Rectal smooth muscle tissue (tissue), 1 donor: ENCODE measurements at regions not wholly inside any gene's neighbourhood (a gene's known extent, or its start where the extent isn't known, plus 50 kb on each side); places are given as distances from the start of the nearest gene placed in this dataset.

ENCODE experiments used
- H3K27ac ChIP-seq: one replicate; pipeline ENCODE4 v1.7.0; 2013; ENCODE audit warnings: low read depth, low read length, inconsistent platforms
- H3K27me3 ChIP-seq: one replicate; pipeline ENCODE4 v1.7.0; 2013; ENCODE audit warnings: low read length; ENCODE audit not compliant: control insufficient read depth, insufficient read depth
- H3K36me3 ChIP-seq: one replicate; pipeline ENCODE4 v1.7.0; 2013; ENCODE audit warnings: low read length; ENCODE audit not compliant: control insufficient read depth, insufficient read depth
- H3K4me1 ChIP-seq: one replicate; pipeline ENCODE4 v1.7.0; 2013; ENCODE audit warnings: low read length; ENCODE audit not compliant: control insufficient read depth, insufficient read depth
- H3K4me3 ChIP-seq: one replicate; pipeline ENCODE4 v1.7.0; 2013; ENCODE audit warnings: low read length
- H3K9ac ChIP-seq: one replicate; pipeline ENCODE4 v1.7.0; 2013; ENCODE audit warnings: low read length

- no peak overlapping the region for H3K4me3 ChIP-seq
- H3K27me3 ChIP-seq: peaks cover 2% of the 10 kb centered on the region
- H3K4me1 ChIP-seq: no peaks in the 10 kb centered on the region
- no peaks in the 10 kb centered on the region for H3K36me3 ChIP-seq
- no peak overlapping the region for H3K9ac ChIP-seq
- H3K27ac ChIP-seq: no peak overlapping the region
Measured at GRCh38 chr22:27673839-27674238, 127.7 kb downstream of the MN1 start.

DNA sequence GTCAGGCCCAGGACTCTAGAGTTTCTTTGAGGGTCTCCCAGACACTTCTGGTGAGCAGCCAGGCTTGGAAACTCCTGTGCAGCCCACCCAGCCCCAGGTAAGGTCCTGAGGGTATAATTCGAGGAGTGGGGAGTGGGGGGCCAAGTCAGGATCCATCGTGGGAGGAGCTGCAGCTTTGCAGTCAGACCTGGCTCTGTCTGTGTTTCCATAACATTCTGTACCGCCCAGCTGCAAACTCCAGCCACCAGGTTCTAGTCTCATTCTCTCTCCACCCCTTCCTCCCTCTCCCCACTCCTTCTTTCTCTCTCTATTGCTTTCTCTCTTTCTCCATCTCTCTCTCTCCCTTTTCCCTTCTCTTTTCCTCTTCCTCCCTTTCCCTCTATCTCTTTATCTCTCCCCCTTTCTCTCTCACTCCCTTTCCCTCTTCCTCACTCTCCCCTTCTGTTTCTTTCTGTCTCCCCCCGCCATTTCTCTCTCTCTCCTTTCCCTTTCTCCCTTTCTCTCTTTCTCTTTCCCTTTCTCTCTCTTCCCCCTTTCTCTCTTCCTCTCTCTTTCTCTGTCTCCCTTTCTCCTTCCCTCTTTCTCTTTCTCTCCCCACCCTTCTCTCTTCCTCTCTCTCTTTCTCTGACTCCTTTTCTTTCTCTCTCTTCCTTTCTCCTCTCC, 127.2 kb downstream of the MN1 start:
- no peaks in the 10 kb centered on the region for H3K4me1 ChIP-seq
- no peak overlapping the region for H3K4me3 ChIP-seq
- H3K36me3 ChIP-seq: no peaks in the 10 kb centered on the region
- H3K27ac ChIP-seq: no peak overlapping the region
- peaks cover 2% of the 10 kb centered on the region for H3K27me3 ChIP-seq
- H3K9ac ChIP-seq: no peak overlapping the region

GRCh38 chr22:27676545-27677213, 124.9 kb downstream of the MN1 start:
- no peak overlapping the region for H3K4me3 ChIP-seq
- H3K9ac ChIP-seq: no peak overlapping the region
- H3K27me3 ChIP-seq: no peaks in the 10 kb centered on the region
- H3K4me1 ChIP-seq: no peaks in the 10 kb centered on the region
- no peaks in the 10 kb centered on the region for H3K36me3 ChIP-seq
- H3K27ac ChIP-seq: no peak overlapping the region

DNA sequence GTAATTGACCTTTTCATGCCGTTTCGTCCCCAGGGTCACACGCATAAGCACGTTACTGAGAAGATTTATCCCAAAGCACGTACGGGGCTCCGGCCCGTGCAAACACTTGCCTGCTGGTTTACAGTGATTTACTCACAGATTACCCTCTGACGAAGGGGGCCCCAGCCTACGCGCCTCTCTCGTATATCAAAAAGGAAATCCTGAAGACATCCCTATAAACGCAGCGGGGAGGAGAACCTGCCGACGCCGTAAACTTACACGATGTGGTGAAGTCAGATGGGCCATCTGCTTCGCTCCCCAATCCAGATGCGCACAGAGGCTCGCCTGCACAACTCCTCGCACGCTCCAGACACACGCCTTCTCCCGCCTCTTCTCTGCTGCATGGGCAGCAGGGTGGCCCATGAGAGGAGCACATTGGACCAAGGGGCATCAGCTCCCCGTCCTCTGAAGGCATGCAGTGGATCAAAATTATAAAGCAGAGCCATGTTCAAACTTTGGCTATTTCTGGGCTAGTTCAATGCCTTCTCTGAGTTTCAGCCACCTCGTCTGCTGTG, 123.6 kb downstream of the MN1 start:
- Histone ChIP-seq H3K27me3 (no peaks in the 10 kb centered on the region), H3K4me1 (no peaks in the 10 kb centered on the region), H3K4me3 (no peak overlapping the region), H3K36me3 (no peaks in the 10 kb centered on the region), H3K27ac (no peak overlapping the region), H3K9ac (no peak overlapping the region)

DNA sequence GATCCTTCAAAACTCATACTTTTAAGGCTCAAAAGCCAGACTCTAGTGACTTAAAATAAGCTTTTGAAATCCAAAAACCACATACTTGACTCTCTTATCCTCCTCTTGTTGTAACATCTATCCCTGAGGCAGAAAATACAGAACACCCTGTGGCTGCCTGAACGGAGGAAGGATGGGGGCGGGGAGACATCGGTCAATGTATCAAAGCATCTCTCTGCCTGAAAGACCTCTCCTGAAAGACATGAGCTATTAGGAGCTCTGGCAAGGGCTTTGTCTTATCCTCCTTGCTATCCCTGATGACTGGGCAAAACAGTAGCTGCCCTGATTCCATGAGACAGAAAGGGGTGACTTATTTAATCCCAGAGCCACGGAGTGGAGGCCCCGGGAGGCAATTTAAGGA, 122.4 kb downstream of the MN1 start:
- H3K4me1 ChIP-seq: no peaks in the 10 kb centered on the region
- no peak overlapping the region for H3K9ac ChIP-seq
- no peaks in the 10 kb centered on the region for H3K36me3 ChIP-seq
- H3K27me3 ChIP-seq: no peaks in the 10 kb centered on the region
- H3K4me3 ChIP-seq: no peak overlapping the region
- H3K27ac ChIP-seq: no peak overlapping the region

GRCh38 chr22:27679693-27680488, 121.7 kb downstream of the MN1 start:
- Histone ChIP-seq H3K27me3 (no peaks in the 10 kb centered on the region), H3K27ac (no peak overlapping the region), H3K36me3 (no peaks in the 10 kb centered on the region), H3K4me3 (no peak overlapping the region), H3K9ac (no peak overlapping the region), H3K4me1 (no peaks in the 10 kb centered on the region)

GRCh38 chr22:27680636-27681035, 120.9 kb downstream of the MN1 start:
- no peaks in the 10 kb centered on the region for H3K36me3 ChIP-seq
- H3K9ac ChIP-seq: no peak overlapping the region
- H3K4me3 ChIP-seq: no peak overlapping the region
- H3K27ac ChIP-seq: no peak overlapping the region
- H3K4me1 ChIP-seq: no peaks in the 10 kb centered on the region
- no peaks in the 10 kb centered on the region for H3K27me3 ChIP-seq

- Histone ChIP-seq H3K36me3 (no peaks in the 10 kb centered on the region), H3K4me3 (no peak overlapping the region), H3K27ac (no peak overlapping the region), H3K4me1 (peaks cover under 1% of the 10 kb centered on the region), H3K27me3 (no peaks in the 10 kb centered on the region), H3K9ac (no peak overlapping the region)
Measured at GRCh38 chr22:27681037-27681436, 120.5 kb downstream of the MN1 start.

GRCh38 chr22:27682437-27682836, 119.1 kb downstream of the MN1 start:
- H3K9ac ChIP-seq: no peak overlapping the region
- no peaks in the 10 kb centered on the region for H3K27me3 ChIP-seq
- H3K4me1 ChIP-seq: peaks cover 8% of the 10 kb centered on the region
- H3K27ac ChIP-seq: no peak overlapping the region
- no peaks in the 10 kb centered on the region for H3K36me3 ChIP-seq
- H3K4me3 ChIP-seq: no peak overlapping the region

DNA sequence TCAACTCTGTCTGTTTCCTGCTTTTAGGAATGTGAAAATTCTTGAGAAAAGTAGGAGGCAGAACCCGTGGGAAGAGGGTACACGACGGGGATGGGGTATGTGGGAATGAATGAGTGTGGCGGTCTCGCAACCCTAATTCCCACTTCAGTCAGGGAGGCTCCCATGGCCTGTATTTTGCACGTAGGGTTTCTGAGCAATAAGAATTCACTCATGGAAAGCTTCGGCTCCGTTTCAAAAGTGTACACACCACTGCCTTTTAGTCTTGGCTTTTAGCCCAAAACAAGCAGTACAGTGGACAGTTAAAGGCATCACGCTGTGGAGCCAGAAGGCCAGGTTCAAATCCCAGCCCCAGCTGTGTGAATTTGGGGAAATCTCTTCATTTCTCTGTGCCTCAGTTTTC, 116.7 kb downstream of the MN1 start:
- no peaks in the 10 kb centered on the region for H3K27me3 ChIP-seq
- H3K4me1 ChIP-seq: peaks cover 8% of the 10 kb centered on the region
- H3K4me3 ChIP-seq: no peak overlapping the region
- no peak overlapping the region for H3K27ac ChIP-seq
- H3K36me3 ChIP-seq: no peaks in the 10 kb centered on the region
- H3K9ac ChIP-seq: no peak overlapping the region

GRCh38 chr22:27685515-27685914, 116.0 kb downstream of the MN1 start:
- H3K4me1 ChIP-seq: peaks cover 8% of the 10 kb centered on the region
- no peaks in the 10 kb centered on the region for H3K36me3 ChIP-seq
- no peak overlapping the region for H3K9ac ChIP-seq
- H3K4me3 ChIP-seq: no peak overlapping the region
- H3K27me3 ChIP-seq: no peaks in the 10 kb centered on the region
- H3K27ac ChIP-seq: no peak overlapping the region

DNA sequence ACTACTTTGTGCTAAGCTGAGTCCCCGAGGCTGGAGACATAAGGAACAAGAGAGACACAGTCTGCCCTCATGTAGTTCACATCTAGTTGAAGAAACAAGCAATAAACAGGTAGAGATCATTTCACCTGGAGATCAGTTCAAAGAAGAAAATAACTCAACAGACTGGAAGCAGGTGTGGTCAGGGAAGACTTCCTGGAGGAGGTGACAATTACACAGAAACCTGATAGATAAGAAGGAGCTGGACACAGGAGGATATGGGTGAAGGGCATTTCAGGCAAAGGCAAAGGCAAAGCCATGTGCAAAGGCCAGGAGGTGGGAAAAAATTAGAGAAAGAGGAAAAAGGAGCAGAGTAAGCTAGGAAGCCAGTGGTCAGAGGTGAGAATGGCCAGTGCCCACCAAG, 115.6 kb downstream of the MN1 start:
- peaks cover 8% of the 10 kb centered on the region for H3K4me1 ChIP-seq

More for the DNA sequence above, 115.6 kb downstream of the MN1 start:
- H3K9ac ChIP-seq: no peak overlapping the region
- no peak overlapping the region for H3K4me3 ChIP-seq
- no peaks in the 10 kb centered on the region for H3K36me3 ChIP-seq
- H3K27me3 ChIP-seq: no peaks in the 10 kb centered on the region
- H3K27ac ChIP-seq: peak overlapping the region; percentile 70
